Hindlimb muscle (tissue), 1 donor: ENCODE measurements at regions not wholly inside any gene's neighbourhood (a gene's known extent, or its start where the extent isn't known, plus 50 kb on each side); places are given as distances from the start of the nearest gene placed in this dataset.
A peak's percentile ranks its signal among the peaks of the same experiment; 100 is the strongest.

Experiments
- DNase-seq: peaks from one replicate; pipeline ENCODE4 v3.0.0-alpha.2; 2013

DNA sequence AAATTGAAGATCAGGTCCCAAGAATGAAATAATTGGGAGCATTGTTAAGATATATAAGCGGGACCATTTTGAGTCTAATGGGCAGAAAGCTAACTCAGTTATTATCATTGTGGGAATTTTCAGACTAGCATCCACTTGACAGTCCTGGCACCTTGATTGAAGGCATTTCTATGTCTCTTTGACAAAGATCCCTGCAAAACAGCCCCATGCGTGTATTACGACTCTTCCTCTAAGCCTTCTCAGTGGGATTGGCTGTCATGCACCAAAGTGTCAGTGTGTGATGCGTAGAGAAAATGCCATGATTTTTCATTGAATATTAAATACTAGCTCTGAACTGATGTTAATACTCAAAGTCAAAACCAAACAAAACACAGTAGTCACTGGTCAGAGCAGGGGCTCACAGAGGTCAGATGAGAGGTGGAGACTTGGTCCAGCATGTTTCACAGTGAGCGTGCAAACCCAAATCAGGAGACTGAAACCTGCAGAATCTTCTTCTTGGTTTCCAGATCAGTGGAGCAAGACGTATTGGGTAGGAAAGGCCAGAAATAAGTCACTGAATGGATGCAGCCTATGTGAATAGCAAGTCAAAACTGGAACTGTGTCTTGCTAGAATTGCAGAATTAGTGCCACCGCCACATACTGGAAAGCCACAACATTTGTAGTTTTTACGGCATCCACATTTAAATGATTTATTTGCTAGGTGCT, 303.6 kb upstream of the AKR1E2 start:
- no peak for DNase-seq

- no peak for DNase-seq
Observed at GRCh38 chr10:4519658-4520402, 306.2 kb upstream of the AKR1E2 start.

- no peak for DNase-seq
Observed at GRCh38 chr10:4517746-4518145, 308.3 kb upstream of the AKR1E2 start.

DNA sequence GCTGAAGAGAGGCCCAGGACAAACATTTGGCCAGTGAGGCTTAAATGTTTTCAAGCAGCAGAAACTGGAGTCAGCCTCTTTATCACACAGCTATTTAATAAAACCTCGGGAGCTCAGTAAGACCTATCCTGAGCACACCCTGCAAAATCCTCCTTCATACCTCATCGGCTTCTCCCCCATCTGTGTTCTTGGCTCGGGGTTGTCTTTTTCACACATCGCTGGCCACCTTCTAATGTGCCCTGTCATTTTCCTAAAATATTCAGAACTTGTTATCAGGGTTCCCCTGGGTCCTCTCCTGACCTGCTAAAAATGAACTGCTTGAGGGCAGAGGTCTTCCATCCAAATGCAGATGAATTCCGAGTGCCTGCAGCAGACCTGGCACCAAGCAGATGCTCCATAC, 310.3 kb upstream of the AKR1E2 start:
- DNase-seq = no peak

- DNase-seq = no peak
Observed at GRCh38 chr10:4514445-4515108, 311.4 kb upstream of the AKR1E2 start.

DNA sequence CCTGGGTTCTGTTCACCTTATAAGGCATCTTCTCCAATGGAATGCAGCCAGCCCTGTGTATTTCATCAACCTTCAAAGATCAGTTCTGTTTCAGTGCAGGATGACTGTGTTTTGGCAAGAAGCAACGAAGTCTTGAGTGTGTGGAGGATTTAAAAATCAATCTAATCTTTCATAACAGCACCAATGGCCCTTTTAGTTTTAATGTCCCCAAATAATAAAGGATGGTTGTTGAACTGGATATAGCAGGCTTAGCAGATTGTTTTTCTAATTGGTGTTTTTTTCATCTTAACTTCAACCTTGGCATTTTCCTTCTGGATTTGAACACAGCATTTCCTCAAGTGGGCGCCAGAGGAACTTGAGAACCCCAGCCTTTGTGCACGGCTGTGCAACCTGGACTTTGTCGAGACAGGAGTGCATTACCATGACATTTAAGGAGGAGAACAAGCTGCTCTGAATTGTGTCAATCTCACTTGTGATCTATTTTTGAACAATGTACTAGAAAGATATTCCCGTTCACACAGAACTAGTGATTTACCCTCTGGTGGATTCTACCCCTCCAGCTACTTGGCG, 313.3 kb upstream of the AKR1E2 start:
- DNase-seq = no peak

DNA sequence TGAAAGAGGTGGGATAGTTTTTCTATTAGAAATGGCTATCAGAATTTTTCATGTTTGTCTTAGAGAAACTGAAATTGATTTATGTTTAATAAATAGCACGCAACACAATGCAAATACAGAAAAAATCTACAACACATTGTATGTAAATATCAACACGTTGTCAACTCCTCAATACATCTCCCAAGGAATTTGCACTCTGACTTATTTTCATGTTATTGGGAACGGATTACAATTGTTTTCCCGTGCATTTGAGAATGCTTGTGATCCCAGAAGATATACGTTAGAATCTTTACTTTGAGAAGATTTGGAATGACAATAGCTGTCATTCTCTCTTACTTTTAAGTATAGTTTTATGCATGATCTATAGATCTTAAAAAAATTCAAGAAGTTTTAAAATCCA, 313.8 kb upstream of the AKR1E2 start:
- DNase-seq = no peak

- DNase-seq = peak; percentile 63
Observed at GRCh38 chr10:4511509-4511908, 314.5 kb upstream of the AKR1E2 start.

GRCh38 chr10:4509405-4509804, 316.6 kb upstream of the AKR1E2 start:
- no peak for DNase-seq

GRCh38 chr10:4506095-4506494, 319.9 kb upstream of the AKR1E2 start:
- DNase-seq = no peak

- DNase-seq = no peak
Observed at GRCh38 chr10:4504550-4504949, 321.5 kb upstream of the AKR1E2 start.

DNA sequence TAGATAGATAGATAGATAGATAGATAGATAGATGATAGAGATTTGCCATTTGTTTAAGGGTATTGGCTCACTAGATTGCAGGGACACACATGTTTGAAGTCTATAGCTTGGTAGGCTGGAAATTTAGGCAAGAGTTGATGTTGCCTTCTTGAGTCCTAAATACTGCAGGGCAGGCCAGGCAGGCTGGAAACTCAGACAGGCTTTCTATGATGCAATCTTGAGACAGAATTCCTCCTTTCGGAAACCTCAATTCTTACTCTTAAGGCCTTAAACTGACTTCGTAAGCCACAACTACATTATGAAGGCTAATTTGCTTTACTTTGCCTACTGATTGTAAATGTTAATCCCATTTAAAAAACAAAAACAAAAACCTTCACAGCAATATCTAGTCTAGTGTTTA, 322.9 kb upstream of the AKR1E2 start:
- DNase-seq = no peak

- DNase-seq = no peak
Observed at GRCh38 chr10:4501306-4501705, 324.7 kb upstream of the AKR1E2 start.

DNA sequence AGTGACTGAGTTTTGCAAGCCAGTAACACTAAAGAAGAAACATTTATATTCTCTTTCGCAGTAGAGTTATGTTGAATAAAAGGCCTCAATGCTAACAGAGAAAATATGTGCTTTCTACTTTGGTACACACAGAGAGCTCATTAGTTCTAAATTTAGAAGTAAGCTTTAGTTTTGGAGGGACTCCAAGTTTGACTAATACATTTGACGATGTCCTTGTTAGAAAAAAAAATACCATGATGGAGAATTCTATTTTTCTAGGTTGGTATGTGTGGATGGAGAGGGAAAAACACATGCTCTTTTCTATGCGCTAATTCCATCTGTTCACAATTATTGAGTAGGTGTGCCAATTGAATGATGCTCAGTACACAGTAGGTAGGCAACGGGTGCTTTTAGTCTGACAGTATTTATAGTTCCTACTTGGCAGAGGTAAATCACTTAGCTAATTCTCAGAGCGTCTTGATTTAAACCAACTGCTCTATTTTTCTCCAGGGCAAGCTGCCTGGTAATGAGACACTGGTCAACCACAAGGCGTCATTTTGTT, 327.2 kb upstream of the AKR1E2 start:
- DNase-seq = peak; percentile 57

- no peak for DNase-seq
Observed at GRCh38 chr10:4494551-4494950, 331.5 kb upstream of the AKR1E2 start.

- DNase-seq = no peak
Observed at GRCh38 chr10:4492202-4492601, 333.8 kb upstream of the AKR1E2 start.

DNA sequence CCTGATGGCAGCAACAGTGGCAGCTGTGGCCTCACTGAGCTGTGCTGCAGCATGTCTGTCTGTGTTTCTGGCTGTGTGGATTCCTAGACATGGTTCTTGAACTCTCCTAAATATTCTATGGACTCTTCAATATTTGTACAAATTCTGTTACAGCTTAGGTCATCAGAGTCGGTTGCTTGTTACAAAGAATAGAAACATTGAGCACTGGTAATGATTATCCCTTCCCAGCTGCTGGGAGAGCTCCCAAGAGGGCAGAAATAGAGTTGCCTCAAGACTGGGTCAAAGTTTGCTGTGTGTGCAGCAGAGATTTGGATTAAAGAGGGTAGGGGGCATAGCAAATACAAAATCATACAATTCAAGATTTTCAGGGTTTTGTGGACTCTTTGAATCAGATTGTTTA, 337.1 kb upstream of the AKR1E2 start:
- DNase-seq = no peak

DNA sequence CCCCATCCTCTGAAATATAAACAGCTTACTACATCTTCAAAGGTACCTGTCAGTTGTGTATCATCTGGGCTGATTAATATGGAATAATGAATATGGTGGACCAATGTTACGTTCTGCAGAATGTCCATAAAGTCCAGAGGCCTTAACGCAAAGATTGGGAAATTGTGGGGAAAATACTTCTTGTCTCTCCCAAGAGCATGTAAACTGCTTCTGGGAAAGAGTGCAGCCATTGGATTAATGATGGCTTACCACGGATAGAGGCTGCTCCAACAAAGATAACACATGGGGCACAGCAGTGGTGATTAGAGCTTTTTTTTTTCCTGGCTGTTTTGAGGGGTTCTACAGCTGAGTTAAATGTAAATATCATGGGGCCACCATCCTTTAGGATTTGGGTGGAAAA, 340.4 kb upstream of the AKR1E2 start:
- DNase-seq = no peak

DNA sequence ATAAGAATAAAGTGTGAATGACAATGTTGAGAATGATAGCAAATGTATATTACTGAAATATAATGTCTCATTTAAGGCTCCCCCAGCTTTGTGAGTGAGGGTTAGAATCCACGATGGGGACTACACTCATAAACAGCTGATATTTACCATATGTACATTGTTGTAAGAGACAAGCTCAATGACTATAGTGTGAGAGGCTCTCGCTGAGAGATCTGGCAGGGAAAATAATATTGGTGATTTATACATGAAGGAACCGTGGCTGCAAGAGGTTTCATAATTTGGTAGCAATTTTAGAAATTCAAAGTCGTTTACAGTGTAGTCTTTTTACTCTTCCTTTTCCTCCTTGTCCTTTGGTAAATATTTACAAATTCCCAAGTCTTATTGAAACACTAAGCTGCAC, 342.2 kb upstream of the AKR1E2 start:
- no peak for DNase-seq

DNA sequence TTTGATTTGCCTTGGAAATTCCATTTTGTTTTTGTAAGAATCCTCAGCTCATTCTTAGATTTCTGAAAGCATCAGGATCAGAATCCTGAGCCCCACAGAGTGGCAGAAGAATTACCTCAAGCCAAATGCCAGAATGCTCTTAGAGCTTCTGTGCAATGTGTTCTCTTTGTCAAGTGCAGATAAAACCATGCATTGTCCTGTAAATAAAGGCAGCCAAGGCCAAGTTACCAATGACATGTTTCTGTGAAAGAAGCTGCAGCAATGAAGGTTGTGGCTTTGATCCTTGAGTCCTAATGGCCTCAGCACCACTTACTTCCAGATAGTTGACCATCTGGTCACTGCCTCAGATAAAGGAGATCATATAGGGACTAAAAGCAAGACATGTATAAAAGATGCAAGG, 343.3 kb upstream of the AKR1E2 start:
- DNase-seq = no peak

GRCh38 chr10:4481192-4481591, 344.8 kb upstream of the AKR1E2 start:
- DNase-seq = no peak

- no peak for DNase-seq
Observed at GRCh38 chr10:4479342-4479741, 346.7 kb upstream of the AKR1E2 start.

DNA sequence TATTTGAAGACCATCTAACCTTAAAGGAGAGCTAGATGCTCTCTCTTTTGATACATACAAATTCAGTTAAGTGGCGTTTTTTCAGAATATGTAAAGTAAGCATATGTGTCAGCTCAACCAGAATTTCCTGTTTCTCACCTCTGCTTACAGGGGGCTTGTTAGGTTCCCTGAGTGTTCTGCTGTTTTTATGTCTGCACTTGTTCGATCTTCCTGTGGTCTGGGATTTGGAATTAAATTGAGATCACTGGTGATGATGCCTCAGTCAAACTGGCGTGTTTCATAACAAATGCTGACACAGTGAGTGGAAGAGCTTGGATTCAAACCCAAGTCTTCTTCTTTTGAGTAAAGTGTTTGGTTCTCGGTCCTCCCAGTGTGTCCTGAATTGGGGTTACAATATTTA, 348.3 kb upstream of the AKR1E2 start:
- no peak for DNase-seq
